ACHN (cell line): ENCODE measurements at regions not wholly inside any gene's neighbourhood (a gene's known extent, or its start where the extent isn't known, plus 50 kb on each side); places are given as distances from the start of the nearest gene placed in this dataset.
"Not testable (repeated sequence)": the region's sequence is repeated elsewhere in the genome, so short reads cannot be mapped to it uniquely, and the experiment has no call there.

Experiments
- DNase-seq: peaks from one replicate; pipeline ENCODE4 v3.0.0-alpha.2; 2015
- in situ Hi-C: cut with HindIII; loops from 2 replicates; pipeline ENCODE4 v1.10.0; 2017; ENCODE audit warnings: low sequenced_read_pairs, low pct_ligation_motif_present, low pct_unique_long_range_greater_than_20kb

- in situ Hi-C loops: no loop called here
- no peak for DNase-seq
These were observed 753.2 kb upstream of the PCDH20 start for GRCh38 chr13:62168891-62169290.

DNA sequence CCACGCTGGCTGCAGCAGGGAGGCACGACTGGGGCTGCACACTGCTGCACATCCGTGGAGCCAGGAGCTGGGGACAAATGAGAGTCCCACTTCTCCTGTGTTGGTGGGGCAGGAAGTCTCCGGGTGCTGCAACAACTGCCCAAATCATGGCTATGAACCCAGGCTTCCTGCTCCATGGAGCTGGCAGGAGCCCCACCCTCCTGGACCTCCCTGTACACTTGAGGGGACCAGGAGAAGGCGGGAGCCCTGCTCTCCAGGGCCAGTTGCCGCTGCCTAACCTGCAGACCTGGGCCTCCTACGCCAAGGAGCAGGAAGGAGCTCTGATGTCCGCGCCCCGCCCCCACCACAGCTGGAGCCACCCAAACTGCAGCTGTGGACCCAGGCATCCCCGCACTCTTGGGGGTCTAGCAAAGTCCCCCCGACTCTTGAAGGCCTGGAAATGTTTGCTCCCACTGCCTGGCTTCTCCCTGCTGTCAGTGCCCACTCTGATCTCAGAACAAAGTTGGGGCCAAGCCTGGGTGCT lies 752.1 kb upstream of the PCDH20 start:
- in situ Hi-C loops: no loop called here
- DNase-seq: no peak

GRCh38 chr13:62162860-62163259 lies 747.2 kb upstream of the PCDH20 start:
- no peak for DNase-seq
- in situ Hi-C loops: no loop called here

DNA sequence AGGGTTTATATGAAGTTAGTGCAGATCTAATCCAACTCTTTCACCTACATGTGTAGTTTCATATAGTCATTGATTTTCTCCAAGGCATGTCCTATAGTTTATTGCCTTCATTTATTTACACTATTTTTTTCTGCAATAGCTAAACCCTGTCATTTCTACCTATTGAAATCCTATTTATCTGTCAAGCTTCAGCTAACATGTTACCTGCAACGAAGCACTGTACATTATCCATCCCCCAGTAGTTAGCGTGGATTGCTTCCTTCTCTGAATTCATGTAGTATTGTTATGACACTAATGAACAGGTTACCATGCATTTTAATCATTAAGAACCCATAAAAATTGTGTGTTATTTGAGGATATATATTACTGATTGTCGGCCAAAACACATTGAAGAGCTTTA lies 742.9 kb upstream of the PCDH20 start:
- in situ Hi-C loops: no loop called here
- DNase-seq: no peak

DNA sequence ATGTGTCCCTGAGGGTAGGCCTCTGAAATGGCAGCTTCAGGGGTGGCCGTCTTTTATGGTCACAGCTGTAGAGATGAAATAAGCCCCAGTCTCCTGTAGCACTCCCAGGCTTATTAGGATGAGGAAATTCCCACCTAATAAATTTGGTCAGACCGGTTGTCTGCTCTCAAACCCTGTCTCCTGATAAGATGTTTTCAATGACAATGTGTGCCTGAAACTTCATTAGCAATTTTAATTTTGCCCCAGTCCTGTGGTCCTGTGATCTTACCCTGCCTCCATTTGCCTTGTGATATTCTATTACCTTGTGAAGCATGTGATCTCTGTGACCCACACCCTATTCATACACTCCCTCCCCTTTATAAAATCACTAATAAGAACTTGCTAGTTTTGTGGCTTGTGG lies 736.1 kb upstream of the PCDH20 start:
- in situ Hi-C loops, DNase-seq: not testable (repeated sequence)

DNA sequence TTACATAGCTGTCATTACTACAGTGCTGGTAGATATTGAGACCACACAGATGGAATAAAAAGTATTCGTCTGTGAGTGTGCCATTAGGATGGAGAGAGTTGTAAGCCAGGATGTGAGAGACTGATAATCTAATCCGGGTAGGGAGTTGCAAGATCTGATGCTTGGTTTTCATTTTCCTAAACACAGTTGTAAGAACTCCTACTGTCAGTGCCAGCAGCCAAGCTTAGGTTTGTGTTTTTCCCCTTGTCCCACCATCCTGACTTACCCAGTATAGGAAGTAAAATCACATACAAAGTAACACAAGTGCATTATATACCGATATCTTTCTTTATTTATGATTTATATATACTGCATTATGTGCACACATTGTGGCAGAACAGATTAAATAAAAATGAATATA lies 726.4 kb upstream of the PCDH20 start:
- in situ Hi-C loops: no loop called here
- no peak for DNase-seq

GRCh38 chr13:62139597-62139996 lies 723.9 kb upstream of the PCDH20 start:
- in situ Hi-C loops: no loop called here

GRCh38 chr13:62137629-62138405 lies 722.2 kb upstream of the PCDH20 start:
- in situ Hi-C loops: no loop called here
- DNase-seq: no peak

More at GRCh38 chr13:62139597-62139996, 723.9 kb upstream of the PCDH20 start:
- no peak for DNase-seq

GRCh38 chr13:62131604-62132003 lies 716.0 kb upstream of the PCDH20 start:
- in situ Hi-C loops: no loop called here
- no peak for DNase-seq

GRCh38 chr13:62130062-62130970 lies 714.7 kb upstream of the PCDH20 start:
- in situ Hi-C loops: no loop called here

DNA sequence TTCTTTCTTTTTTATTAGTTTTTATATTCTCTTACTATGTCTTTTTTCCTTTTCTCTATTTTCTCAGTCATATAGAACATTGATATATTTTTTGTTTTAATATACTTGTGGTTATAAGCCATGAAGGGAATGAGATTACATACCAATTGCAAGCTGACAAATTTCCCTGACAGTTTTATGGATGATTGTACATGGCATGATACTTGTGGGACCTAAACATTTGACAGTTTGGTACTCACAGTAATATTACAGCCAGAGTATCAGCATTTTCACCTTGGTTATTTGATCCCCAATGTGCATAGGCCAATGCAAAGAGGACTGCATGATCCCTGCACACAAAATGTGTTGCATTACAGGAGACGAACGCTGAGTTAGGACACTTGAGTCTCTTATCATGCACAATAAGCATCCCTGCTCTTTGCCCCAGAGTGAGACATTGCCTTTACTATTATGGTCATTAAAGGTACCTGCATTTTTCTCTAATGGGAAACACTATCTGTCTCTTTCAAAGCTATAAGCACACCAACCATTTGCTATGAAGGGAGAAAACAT lies 713.4 kb upstream of the PCDH20 start:
- no peak for DNase-seq
- in situ Hi-C loops: no loop called here

More at GRCh38 chr13:62130062-62130970, 714.7 kb upstream of the PCDH20 start:
- no peak for DNase-seq

- DNase-seq: no peak
- in situ Hi-C loops: no loop called here
These were observed 710.8 kb upstream of the PCDH20 start for GRCh38 chr13:62126400-62126799.

DNA sequence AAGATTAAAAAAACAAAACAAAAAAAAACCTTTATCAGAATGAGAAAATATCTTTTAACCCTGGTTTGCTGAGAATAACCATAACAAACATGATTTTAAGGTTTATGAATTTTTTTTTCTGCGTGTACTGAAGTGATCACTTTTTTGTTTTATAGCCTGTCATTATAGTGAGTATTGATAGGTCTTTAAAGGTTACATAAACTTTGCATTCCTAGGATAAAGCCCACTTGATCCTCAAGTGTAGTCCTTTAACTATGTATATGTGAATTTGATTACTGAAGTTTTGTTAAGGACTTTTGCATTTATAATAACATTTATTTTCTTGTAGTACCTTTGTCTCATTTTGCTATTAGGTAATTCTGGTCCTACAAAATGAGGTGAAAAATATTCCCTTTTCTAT lies 709.8 kb upstream of the PCDH20 start:
- in situ Hi-C loops: no loop called here
- no peak for DNase-seq

DNA sequence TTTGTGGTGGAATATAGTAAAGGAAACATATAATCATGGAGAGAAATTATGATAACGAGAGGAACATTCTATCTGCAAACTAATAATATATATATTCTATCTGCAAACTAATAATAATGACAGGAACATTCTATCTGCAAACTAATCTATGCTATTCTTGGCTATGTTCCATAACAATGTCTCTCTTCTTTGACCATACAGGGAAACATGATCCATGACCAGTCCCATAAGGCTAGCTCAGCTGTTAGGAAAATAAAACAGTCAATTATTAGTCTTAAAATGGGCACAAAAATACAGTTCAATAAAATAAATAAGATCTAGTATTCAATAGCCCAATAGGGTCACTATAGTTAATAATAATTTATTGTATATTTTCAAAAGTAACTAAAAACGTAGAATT lies 707.8 kb upstream of the PCDH20 start:
- no peak for DNase-seq
- in situ Hi-C loops: no loop called here

GRCh38 chr13:62122434-62122833 lies 706.8 kb upstream of the PCDH20 start:
- in situ Hi-C loops: no loop called here
- no peak for DNase-seq

- in situ Hi-C loops: no loop called here
- peak; percentile 30 for DNase-seq
These were observed 704.4 kb upstream of the PCDH20 start for GRCh38 chr13:62119739-62120700.

DNA sequence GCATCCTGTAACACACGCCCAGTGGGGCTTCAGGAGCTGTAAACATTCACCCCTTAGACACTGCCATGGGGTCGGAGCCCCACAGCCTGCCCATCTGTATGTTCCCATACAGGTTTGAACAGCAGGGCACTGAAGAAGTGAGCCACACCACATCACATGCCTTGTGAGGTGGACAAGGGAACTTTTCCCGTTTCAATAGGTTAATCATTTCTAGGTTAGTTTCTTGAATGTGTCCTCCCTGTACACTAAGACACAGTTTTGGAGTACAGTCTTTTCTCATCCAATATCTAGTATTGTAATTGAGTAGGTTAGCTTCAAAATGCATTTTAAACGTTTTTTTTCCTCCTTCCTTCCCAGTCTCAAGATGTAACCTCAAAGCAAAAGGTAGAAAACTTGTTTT lies 700.2 kb upstream of the PCDH20 start:
- no peak for DNase-seq
- in situ Hi-C loops: no loop called here

DNA sequence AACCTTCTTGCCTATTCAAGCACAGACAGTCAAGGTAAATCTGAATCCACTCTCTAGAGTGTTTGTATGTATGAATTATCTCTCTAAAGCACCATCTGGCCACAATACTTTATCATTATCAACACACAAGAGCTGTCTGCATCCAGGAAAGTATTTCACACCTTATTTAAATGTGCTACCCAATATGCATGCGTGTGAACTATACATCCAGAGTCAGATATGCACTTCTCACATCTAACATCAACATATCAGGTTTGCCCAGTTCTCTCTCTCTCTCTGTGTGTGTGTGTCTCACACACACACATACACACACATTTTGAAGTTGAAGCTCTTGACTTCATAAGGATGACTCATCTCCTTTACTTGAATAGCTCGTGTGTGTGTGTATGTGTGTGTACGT lies 697.5 kb upstream of the PCDH20 start:
- DNase-seq: no peak
- in situ Hi-C loops: no loop called here
